Liver (tissue), 8 donors: ENCODE measurements at regions not wholly inside any gene's neighbourhood (a gene's known extent, or its start where the extent isn't known, plus 50 kb on each side); places are given as distances from the start of the nearest gene placed in this dataset.

Experiments
- DNase-seq: peaks from one replicate; pipeline ENCODE4 v3.0.0-alpha.2; 2017; ENCODE audit warnings: low spot score
- H3K27ac ChIP-seq, 2 donors: one replicate each; pipeline ENCODE4 v1.7.0; 2013; ENCODE audit warnings: inconsistent platforms in 2 of 2, low read length in 2 of 2, control low read depth in 1 of 2, low read depth in 1 of 2, mild to moderate bottlenecking in 1 of 2
- H3K27me3 ChIP-seq, 4 donors: one replicate each; pipeline versions ENCODE4 v1.6.1 to v1.7.0; 2013; ENCODE audit warnings: low read length in 3 of 4, inconsistent platforms in 1 of 4, mild to moderate bottlenecking in 1 of 4, moderate library complexity in 1 of 4; ENCODE audit not compliant: control insufficient read depth in 4 of 4, insufficient read depth in 4 of 4
- H3K36me3 ChIP-seq, 4 donors: one replicate each; pipeline versions ENCODE4 v1.6.1 to v1.7.0; 2013; ENCODE audit warnings: low read length in 3 of 4, mild to moderate bottlenecking in 3 of 4, low read depth in 1 of 4, moderate library complexity in 1 of 4; ENCODE audit not compliant: control insufficient read depth in 4 of 4, insufficient read depth in 3 of 4
- H3K4me1 ChIP-seq, 4 donors: one replicate each; pipeline versions ENCODE4 v1.6.1 to v1.7.0; 2013; ENCODE audit warnings: low read length in 3 of 4, mild to moderate bottlenecking in 3 of 4, moderate library complexity in 1 of 4; ENCODE audit not compliant: control insufficient read depth in 4 of 4, insufficient read depth in 4 of 4
- H3K4me3 ChIP-seq, 3 donors: one replicate each; pipeline versions ENCODE4 v1.6.1 to v1.7.0; 2013; ENCODE audit warnings: low read length in 3 of 3, control low read depth in 1 of 3, low read depth in 1 of 3, mild to moderate bottlenecking in 1 of 3
- H3K9ac ChIP-seq, 2 donors: one replicate each; pipeline ENCODE4 v1.7.0; 2013; ENCODE audit warnings: low read length in 2 of 2, mild to moderate bottlenecking in 2 of 2, moderate library complexity in 2 of 2, control low read depth in 1 of 2, low read depth in 1 of 2
- H3K9me3 ChIP-seq, 4 donors: one replicate each; pipeline versions ENCODE4 v1.6.1 to v1.7.0; 2013; ENCODE audit warnings: low read length in 3 of 4; ENCODE audit not compliant: control insufficient read depth in 4 of 4
- CTCF ChIP-seq: fragments of 150-350 bp; IDR thresholded peaks from 2 replicates; pipeline ENCODE4 v1.5.1; 2017; ENCODE audit warnings: improper control_type of control experiment, low read depth, low read length; ENCODE audit not compliant: missing input control
- EGR1 ChIP-seq, 2 donors: IDR thresholded peaks; 2 replicates each; pipeline ENCODE4 v1.6.1; 2016 to 2018; ENCODE audit warnings: antibody characterized with exemption in 2 of 2, low read depth in 2 of 2
- FOXA1 ChIP-seq: IDR thresholded peaks from 2 replicates; pipeline ENCODE4 v1.6.1; 2016; ENCODE audit warnings: antibody characterized with exemption
- FOXA2 ChIP-seq: IDR thresholded peaks from 2 replicates; pipeline ENCODE4 v1.6.1; 2016; ENCODE audit warnings: antibody characterized with exemption
- GABPA ChIP-seq, 2 donors: IDR thresholded peaks in 1 of 2; conservative IDR thresholded peaks in 1 of 2; 2 replicates each; pipeline ENCODE4 v1.6.1; 2016; ENCODE audit warnings: antibody characterized with exemption in 2 of 2, mild to moderate bottlenecking in 1 of 2, moderate library complexity in 1 of 2
- HNF4G ChIP-seq: IDR thresholded peaks from 2 replicates; pipeline ENCODE4 v1.6.1; 2016; ENCODE audit warnings: antibody characterized with exemption
- JUND ChIP-seq, 2 donors: IDR thresholded peaks; 2 replicates each; pipeline ENCODE4 v1.6.1; 2016; ENCODE audit warnings: antibody characterized with exemption in 2 of 2
- MAX ChIP-seq: IDR thresholded peaks from 2 replicates; pipeline ENCODE4 v1.6.1; 2016; ENCODE audit warnings: antibody characterized with exemption
- NR2F2 ChIP-seq: IDR thresholded peaks from 2 replicates; pipeline ENCODE4 v1.6.1; 2016; ENCODE audit warnings: antibody characterized with exemption
- RAD21 ChIP-seq, 2 donors: IDR thresholded peaks; 2 replicates each; pipeline ENCODE4 v1.6.1; 2016; ENCODE audit warnings: antibody characterized with exemption in 2 of 2, mild to moderate bottlenecking in 2 of 2
- RXRA ChIP-seq, 2 donors: IDR thresholded peaks; 2 replicates each; pipeline ENCODE4 v1.6.1; 2017 to 2018; ENCODE audit warnings: antibody characterized with exemption in 2 of 2, mild to moderate bottlenecking in 1 of 2
- SP1 ChIP-seq: IDR thresholded peaks from 2 replicates; pipeline ENCODE4 v1.6.1; 2018; ENCODE audit warnings: antibody characterized with exemption, mild to moderate bottlenecking
- YY1 ChIP-seq: IDR thresholded peaks from 2 replicates; pipeline ENCODE4 v1.6.1; 2016; ENCODE audit warnings: antibody characterized with exemption, mild to moderate bottlenecking
- ZBTB33 ChIP-seq: IDR thresholded peaks from 2 replicates; pipeline ENCODE4 v1.6.1; 2016; ENCODE audit warnings: antibody characterized with exemption
- WGBS: extraction: QIAGEN DNeasy Blood & Tissue Kit; methylation state at CpG from one replicate; pipeline ENCODE4 v1.1.7; 2013; 5-methylcytosine and 5-hydroxymethylcytosine counted together
- TF ChIP-seq, protein P1 (sequence below): IDR thresholded peaks from 2 replicates; pipeline ENCODE4 v1.6.1; 2016; ENCODE audit warnings: antibody characterized with exemption
- TF ChIP-seq, protein P2 (sequence below): IDR thresholded peaks from 2 replicates; pipeline ENCODE4 v1.6.1; 2016; ENCODE audit warnings: antibody characterized with exemption, mild to moderate bottlenecking
- donor health status: healthy.
- donor health status: healthy.
- donor health status: healthy.
- donor health status: healthy.
- donor health status: healthy.

DNA sequence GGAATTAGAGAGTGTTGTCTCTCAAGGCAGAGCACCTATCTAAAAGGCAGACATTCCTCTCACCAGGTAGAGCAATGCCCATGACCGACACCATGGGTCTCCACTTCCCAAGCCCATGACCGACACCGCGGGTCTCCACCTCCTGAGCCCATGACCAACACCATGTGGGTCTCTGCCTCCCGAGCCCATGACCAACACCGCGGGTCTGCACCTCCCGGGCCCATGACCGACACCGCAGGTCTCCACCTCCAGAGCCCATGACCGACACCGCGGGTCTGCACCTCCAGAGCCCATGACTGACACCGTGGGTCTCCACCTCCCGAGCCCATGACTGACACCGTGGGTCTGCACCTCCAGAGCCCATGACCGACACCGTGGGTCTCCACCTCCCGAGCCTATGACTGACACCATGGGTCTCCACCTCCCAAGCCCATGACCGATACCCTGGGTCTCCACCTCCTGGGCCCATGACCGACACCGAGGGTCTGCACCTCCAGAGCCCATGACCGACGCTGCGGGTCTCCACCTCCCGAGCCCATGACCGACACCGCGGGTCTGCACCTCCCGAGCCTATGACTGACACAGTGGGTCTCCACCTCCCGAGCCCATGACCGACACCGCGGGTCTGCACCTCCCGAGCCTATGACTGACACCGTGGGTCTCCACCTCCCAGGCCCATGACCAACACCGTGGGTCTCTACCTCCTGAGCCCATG, 262.4 kb upstream of the SALL3 start:
- Histone ChIP-seq H3K36me3 (no peaks in the 10 kb centered on the region), H3K9ac (no peak overlapping the region), H3K9me3 (no peaks in the 10 kb centered on the region), H3K27ac (no peak overlapping the region), H3K27me3 (peaks cover 0 to 4% (median 0%) of the 10 kb centered on the region in 4 donors), H3K4me3 (no peak overlapping the region), H3K4me1 (no peaks in the 10 kb centered on the region)
- DNase-seq, result no peak
- WGBS, result 93% methylated on average over 37 of the region's 37 CpGs
- TF ChIP-seq EGR1 (IDR thresholded peaks at IDR 0.05; ENCODE audit: low read depth in 2 of 2) (no peak), FOXA2 (no peak)

- no peak overlapping the region for H3K9ac ChIP-seq
- H3K4me1 ChIP-seq, result no peaks in the 10 kb centered on the region
- H3K27me3 ChIP-seq, result peaks cover 0 to 4% (median 0%) of the 10 kb centered on the region in 4 donors
- no peaks in the 10 kb centered on the region for H3K36me3 ChIP-seq
- no peak overlapping the region for H3K4me3 ChIP-seq
- TF ChIP-seq ZBTB33, result no peak
- TF ChIP-seq NR2F2, result no peak
- TF ChIP-seq YY1, result no peak
- TF ChIP-seq HNF4G, result no peak
- no peak for TF ChIP-seq RAD21 (IDR thresholded peaks at IDR 0.05)
- TF ChIP-seq FOXA2, result no peak
- TF ChIP-seq, protein P1, sequence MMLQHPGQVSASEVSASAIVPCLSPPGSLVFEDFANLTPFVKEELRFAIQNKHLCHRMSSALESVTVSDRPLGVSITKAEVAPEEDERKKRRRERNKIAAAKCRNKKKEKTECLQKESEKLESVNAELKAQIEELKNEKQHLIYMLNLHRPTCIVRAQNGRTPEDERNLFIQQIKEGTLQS, result no peak
- TF ChIP-seq, protein P2, sequence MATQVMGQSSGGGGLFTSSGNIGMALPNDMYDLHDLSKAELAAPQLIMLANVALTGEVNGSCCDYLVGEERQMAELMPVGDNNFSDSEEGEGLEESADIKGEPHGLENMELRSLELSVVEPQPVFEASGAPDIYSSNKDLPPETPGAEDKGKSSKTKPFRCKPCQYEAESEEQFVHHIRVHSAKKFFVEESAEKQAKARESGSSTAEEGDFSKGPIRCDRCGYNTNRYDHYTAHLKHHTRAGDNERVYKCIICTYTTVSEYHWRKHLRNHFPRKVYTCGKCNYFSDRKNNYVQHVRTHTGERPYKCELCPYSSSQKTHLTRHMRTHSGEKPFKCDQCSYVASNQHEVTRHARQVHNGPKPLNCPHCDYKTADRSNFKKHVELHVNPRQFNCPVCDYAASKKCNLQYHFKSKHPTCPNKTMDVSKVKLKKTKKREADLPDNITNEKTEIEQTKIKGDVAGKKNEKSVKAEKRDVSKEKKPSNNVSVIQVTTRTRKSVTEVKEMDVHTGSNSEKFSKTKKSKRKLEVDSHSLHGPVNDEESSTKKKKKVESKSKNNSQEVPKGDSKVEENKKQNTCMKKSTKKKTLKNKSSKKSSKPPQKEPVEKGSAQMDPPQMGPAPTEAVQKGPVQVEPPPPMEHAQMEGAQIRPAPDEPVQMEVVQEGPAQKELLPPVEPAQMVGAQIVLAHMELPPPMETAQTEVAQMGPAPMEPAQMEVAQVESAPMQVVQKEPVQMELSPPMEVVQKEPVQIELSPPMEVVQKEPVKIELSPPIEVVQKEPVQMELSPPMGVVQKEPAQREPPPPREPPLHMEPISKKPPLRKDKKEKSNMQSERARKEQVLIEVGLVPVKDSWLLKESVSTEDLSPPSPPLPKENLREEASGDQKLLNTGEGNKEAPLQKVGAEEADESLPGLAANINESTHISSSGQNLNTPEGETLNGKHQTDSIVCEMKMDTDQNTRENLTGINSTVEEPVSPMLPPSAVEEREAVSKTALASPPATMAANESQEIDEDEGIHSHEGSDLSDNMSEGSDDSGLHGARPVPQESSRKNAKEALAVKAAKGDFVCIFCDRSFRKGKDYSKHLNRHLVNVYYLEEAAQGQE, result no peak
- TF ChIP-seq JUND (IDR thresholded peaks at IDR 0.05), result no peak
- TF ChIP-seq RXRA (IDR thresholded peaks at IDR 0.05), result no peak
- TF ChIP-seq FOXA1, result no peak
- no peak for TF ChIP-seq MAX
- WGBS, result 86% methylated on average over 6 of the region's 6 CpGs
- DNase-seq, result no peak
- no peak overlapping the region for H3K27ac ChIP-seq
- H3K9me3 ChIP-seq, result no peaks in the 10 kb centered on the region
Measured at GRCh38 chr18:78717766-78718150, 261.9 kb upstream of the SALL3 start.

- peaks cover 0 to 4% (median 0%) of the 10 kb centered on the region in 4 donors for H3K27me3 ChIP-seq
- H3K9ac ChIP-seq, result no peak overlapping the region
- no peaks in the 10 kb centered on the region for H3K9me3 ChIP-seq
- DNase-seq, result no peak
- H3K4me1 ChIP-seq, result no peaks in the 10 kb centered on the region
- H3K4me3 ChIP-seq, result no peak overlapping the region
- H3K36me3 ChIP-seq, result no peaks in the 10 kb centered on the region
- H3K27ac ChIP-seq, result no peak overlapping the region
- WGBS, result 89% methylated on average over 11 of the region's 11 CpGs
- no peak for TF ChIP-seq CTCF
- TF ChIP-seq JUND (IDR thresholded peaks at IDR 0.05), result no peak
- TF ChIP-seq HNF4G, result no peak
- TF ChIP-seq, protein P2, result no peak
- no peak for TF ChIP-seq RAD21 (IDR thresholded peaks at IDR 0.05)
- TF ChIP-seq GABPA (IDR thresholded peaks at IDR 0.05 in 1 of 2, conservative IDR thresholded peaks at IDR 0.05 in 1 of 2), result no peak
- no peak for TF ChIP-seq SP1
- TF ChIP-seq EGR1 (IDR thresholded peaks at IDR 0.05; ENCODE audit: low read depth in 2 of 2), result no peak
Measured at GRCh38 chr18:78719821-78720220, 259.8 kb upstream of the SALL3 start.
